ENCODE measurements at regions not wholly inside any gene's neighbourhood (a gene's known extent, or its start where the extent isn't known, plus 50 kb on each side); places are given as distances from the start of the nearest gene placed in this dataset.
"Not testable (repeated sequence)": the region's sequence is repeated elsewhere in the genome, so short reads cannot be mapped to it uniquely, and the experiment has no call there.

DNA sequence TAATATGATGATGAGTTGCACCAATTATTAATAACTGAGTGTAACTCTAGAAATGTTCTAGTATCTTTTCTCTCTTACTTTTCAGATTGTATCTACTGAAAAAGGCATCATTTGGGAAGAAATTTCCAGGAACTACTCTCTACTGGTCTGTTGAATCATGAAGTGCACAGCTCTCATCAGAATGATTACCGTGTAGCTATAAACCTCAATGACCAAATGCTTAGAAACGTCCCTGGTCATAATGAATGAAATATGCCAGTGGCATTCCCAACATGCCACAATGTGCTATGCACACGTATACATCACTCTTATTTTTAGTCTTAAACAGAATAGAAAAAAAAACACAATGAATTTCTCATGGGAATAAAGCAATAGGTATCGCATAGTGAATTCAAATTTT lies 534.3 kb upstream of the OLFM3 start:
- TF ChIP-seq POLR2A (IDR thresholded peaks at IDR 0.05; ENCODE audit: extremely low read depth, insufficient read length): no peak
- TF ChIP-seq MAX (IDR thresholded peaks at IDR 0.05; ENCODE audit: low read depth, low read length): no peak
- TF ChIP-seq, protein P1, sequence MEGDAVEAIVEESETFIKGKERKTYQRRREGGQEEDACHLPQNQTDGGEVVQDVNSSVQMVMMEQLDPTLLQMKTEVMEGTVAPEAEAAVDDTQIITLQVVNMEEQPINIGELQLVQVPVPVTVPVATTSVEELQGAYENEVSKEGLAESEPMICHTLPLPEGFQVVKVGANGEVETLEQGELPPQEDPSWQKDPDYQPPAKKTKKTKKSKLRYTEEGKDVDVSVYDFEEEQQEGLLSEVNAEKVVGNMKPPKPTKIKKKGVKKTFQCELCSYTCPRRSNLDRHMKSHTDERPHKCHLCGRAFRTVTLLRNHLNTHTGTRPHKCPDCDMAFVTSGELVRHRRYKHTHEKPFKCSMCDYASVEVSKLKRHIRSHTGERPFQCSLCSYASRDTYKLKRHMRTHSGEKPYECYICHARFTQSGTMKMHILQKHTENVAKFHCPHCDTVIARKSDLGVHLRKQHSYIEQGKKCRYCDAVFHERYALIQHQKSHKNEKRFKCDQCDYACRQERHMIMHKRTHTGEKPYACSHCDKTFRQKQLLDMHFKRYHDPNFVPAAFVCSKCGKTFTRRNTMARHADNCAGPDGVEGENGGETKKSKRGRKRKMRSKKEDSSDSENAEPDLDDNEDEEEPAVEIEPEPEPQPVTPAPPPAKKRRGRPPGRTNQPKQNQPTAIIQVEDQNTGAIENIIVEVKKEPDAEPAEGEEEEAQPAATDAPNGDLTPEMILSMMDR (IDR thresholded peaks at IDR 0.05; ENCODE audit: low read depth, low read length): no peak
- no peak for TF ChIP-seq MYC (IDR thresholded peaks at IDR 0.05; ENCODE audit: low read depth, low read length)
- H3K4me3 ChIP-seq (ENCODE audit: low read depth, low read length): no peak overlapping the region
- no peak for DNase-seq (ENCODE audit: low read depth)

- no peak overlapping the region for H3K4me3 ChIP-seq (ENCODE audit: low read depth, low read length)
- DNase-seq (ENCODE audit: low read depth): no peak
- TF ChIP-seq MAX (IDR thresholded peaks at IDR 0.05; ENCODE audit: low read depth, low read length) (no peak), POLR2A (IDR thresholded peaks at IDR 0.05; ENCODE audit: extremely low read depth, insufficient read length) (no peak), MYC (IDR thresholded peaks at IDR 0.05; ENCODE audit: low read depth, low read length) (no peak)
- TF ChIP-seq, protein P1 (IDR thresholded peaks at IDR 0.05; ENCODE audit: low read depth, low read length): no peak
These were observed 532.7 kb upstream of the OLFM3 start for GRCh38 chr1:102529446-102529845.

- DNase-seq (ENCODE audit: low read depth): no peak
- TF ChIP-seq POLR2A (IDR thresholded peaks at IDR 0.05; ENCODE audit: extremely low read depth, insufficient read length): no peak
- TF ChIP-seq MYC (IDR thresholded peaks at IDR 0.05; ENCODE audit: low read depth, low read length): no peak
- TF ChIP-seq, protein P1 (IDR thresholded peaks at IDR 0.05; ENCODE audit: low read depth, low read length): no peak
- TF ChIP-seq MAX (IDR thresholded peaks at IDR 0.05; ENCODE audit: low read depth, low read length): no peak
- H3K4me3 ChIP-seq (ENCODE audit: low read depth, low read length): no peak overlapping the region
These were observed 504.0 kb upstream of the OLFM3 start for GRCh38 chr1:102500758-102501157.

DNA sequence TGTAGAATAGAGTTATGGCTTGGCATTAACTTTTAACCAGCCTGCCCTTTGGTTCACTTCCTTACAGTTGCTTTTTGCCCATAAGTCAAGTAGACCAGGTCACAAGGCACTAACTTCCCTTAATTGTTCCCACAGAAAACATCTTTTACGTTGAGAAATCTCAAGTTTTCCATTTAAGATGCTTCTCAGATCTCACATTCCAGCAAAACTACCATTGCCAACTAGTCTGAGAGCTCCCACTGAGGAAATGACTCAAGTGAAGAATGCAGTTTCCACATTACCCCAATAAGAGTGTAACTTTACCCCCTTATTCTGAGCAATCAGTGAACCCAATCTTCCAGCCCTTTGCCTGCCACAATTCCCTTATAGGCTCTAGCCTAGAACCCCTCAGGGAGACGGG lies 502.2 kb upstream of the OLFM3 start:
- H3K4me3 ChIP-seq (ENCODE audit: low read depth, low read length): no peak overlapping the region
- no peak for TF ChIP-seq MYC (IDR thresholded peaks at IDR 0.05; ENCODE audit: low read depth, low read length)
- TF ChIP-seq, protein P1 (IDR thresholded peaks at IDR 0.05; ENCODE audit: low read depth, low read length): no peak
- TF ChIP-seq MAX (IDR thresholded peaks at IDR 0.05; ENCODE audit: low read depth, low read length): no peak
- TF ChIP-seq POLR2A (IDR thresholded peaks at IDR 0.05; ENCODE audit: extremely low read depth, insufficient read length): no peak
- DNase-seq (ENCODE audit: low read depth): no peak

DNA sequence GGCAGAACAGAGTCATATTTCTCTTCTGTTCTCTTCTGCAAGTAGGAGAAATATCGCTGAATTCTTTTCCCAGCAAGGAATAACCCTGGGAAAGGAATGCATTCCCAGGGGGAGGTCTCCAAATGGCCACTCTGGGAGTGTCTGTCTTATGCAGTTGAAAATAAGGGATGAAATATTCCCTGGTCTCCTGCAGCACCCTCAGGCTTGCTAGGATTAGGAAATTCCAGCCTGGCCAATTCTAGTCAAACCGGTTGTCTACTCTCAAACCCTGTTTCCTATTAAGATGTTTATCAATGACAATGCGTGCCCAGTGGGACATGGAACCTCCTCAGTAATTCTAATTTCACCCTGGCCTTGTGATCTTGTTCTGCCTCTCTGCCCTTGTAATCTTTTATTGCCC lies 501.1 kb upstream of the OLFM3 start:
- not testable (repeated sequence) for H3K4me3 ChIP-seq (ENCODE audit: low read depth, low read length); DNase-seq (ENCODE audit: low read depth)

- no peak for DNase-seq (ENCODE audit: low read depth)
- no peak overlapping the region for H3K4me3 ChIP-seq (ENCODE audit: low read depth, low read length)
- TF ChIP-seq POLR2A (IDR thresholded peaks at IDR 0.05; ENCODE audit: extremely low read depth, insufficient read length): no peak
- TF ChIP-seq MYC (IDR thresholded peaks at IDR 0.05; ENCODE audit: low read depth, low read length): no peak
- TF ChIP-seq MAX (IDR thresholded peaks at IDR 0.05; ENCODE audit: low read depth, low read length): no peak
- TF ChIP-seq, protein P1 (IDR thresholded peaks at IDR 0.05; ENCODE audit: low read depth, low read length): no peak
These were observed 475.8 kb upstream of the OLFM3 start for GRCh38 chr1:102472520-102472919.

All from NB4 (cell line).